Fibroblast of pulmonary artery (primary cell): ENCODE measurements at regions not wholly inside any gene's neighbourhood (a gene's known extent, or its start where the extent isn't known, plus 50 kb on each side); places are given as distances from the start of the nearest gene placed in this dataset.

Experiments
- DNase-seq: peaks from one replicate; pipeline ENCODE4 v3.0.0-alpha.2; 2010; ENCODE audit warnings: low read depth
- H3K4me3 ChIP-seq: replicated peaks from 2 replicates; pipeline ENCODE4 v1.5.1; 2011; ENCODE audit warnings: low read depth, mild to moderate bottlenecking, control low read depth, low read length, moderate library complexity
- TF ChIP-seq, protein P1 (sequence below): IDR thresholded peaks from 2 replicates; pipeline ENCODE4 v1.5.1; 2011; ENCODE audit warnings: mild to moderate bottlenecking, control low read depth, low read length, inconsistent platforms; ENCODE audit errors: missing control alignments

DNA sequence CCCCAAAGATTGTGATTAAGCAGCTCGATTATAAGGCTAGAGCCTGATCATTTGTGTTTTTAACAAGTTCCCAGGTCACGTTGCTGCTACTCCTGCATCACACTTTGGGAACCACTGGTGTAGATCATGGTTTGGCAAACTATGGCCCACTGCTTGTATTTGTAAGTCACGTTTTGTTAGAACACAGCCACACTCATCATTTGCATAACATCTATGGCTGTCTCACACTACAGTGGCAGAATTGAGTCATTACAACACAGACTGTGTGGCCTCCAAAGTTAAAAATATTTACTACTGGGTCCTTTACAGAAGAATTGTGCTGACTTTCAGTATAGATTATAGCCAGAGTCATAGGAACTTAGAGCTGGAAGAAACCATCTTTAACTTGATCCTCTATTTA is 515.3 kb upstream of the PSMD7 start:
- no peak overlapping the region for H3K4me3 ChIP-seq
- no peak for DNase-seq
- TF ChIP-seq, protein P1, sequence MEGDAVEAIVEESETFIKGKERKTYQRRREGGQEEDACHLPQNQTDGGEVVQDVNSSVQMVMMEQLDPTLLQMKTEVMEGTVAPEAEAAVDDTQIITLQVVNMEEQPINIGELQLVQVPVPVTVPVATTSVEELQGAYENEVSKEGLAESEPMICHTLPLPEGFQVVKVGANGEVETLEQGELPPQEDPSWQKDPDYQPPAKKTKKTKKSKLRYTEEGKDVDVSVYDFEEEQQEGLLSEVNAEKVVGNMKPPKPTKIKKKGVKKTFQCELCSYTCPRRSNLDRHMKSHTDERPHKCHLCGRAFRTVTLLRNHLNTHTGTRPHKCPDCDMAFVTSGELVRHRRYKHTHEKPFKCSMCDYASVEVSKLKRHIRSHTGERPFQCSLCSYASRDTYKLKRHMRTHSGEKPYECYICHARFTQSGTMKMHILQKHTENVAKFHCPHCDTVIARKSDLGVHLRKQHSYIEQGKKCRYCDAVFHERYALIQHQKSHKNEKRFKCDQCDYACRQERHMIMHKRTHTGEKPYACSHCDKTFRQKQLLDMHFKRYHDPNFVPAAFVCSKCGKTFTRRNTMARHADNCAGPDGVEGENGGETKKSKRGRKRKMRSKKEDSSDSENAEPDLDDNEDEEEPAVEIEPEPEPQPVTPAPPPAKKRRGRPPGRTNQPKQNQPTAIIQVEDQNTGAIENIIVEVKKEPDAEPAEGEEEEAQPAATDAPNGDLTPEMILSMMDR: no peak

DNA sequence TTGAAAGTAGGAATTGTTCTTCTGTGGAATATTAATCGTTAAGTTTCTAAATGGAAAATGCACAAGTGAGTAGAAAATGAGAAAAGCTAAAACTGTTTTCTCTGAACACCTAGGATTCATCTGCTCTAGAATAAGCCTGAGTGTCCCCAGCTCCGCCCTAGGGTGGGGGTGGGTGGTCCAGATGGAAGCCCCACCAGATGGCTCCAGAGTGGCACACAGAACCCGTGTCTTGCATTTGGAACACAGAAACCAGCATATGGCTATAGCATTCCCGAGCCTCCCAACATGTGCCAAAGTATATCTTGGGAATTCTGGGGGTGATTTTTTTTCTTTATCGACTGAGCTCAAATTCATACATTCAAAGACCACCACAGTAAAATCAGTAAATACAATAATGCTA is 517.7 kb upstream of the PSMD7 start:
- no peak overlapping the region for H3K4me3 ChIP-seq
- TF ChIP-seq, protein P1: no peak
- no peak for DNase-seq

DNA sequence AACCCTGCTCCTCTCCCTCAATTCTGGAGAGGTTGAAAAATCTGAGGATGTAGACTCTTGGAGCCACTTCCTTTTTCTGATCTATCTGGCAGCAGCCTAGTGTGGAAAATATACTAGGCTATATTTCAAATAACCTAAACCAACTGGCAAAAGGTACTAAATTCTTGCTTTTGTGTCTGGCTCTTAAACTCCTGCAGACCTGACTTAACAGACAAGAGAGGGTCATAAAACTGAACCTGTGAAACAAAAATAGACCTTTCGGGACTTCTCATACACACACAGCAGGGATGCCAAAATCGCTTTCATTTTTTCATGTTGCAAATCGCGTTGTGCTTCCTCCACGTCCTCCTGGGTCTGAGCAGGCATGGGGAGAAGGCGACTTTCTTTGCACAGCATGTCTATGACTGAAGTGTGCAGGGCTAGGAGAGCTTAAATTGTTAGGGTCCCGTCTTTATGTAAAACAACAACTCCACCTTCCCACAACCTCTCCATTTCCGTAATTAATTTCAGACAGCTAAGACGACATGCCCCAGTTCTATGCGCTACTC is 520.7 kb upstream of the PSMD7 start:
- DNase-seq: no peak
- H3K4me3 ChIP-seq: no peak overlapping the region
- TF ChIP-seq, protein P1: no peak

DNA sequence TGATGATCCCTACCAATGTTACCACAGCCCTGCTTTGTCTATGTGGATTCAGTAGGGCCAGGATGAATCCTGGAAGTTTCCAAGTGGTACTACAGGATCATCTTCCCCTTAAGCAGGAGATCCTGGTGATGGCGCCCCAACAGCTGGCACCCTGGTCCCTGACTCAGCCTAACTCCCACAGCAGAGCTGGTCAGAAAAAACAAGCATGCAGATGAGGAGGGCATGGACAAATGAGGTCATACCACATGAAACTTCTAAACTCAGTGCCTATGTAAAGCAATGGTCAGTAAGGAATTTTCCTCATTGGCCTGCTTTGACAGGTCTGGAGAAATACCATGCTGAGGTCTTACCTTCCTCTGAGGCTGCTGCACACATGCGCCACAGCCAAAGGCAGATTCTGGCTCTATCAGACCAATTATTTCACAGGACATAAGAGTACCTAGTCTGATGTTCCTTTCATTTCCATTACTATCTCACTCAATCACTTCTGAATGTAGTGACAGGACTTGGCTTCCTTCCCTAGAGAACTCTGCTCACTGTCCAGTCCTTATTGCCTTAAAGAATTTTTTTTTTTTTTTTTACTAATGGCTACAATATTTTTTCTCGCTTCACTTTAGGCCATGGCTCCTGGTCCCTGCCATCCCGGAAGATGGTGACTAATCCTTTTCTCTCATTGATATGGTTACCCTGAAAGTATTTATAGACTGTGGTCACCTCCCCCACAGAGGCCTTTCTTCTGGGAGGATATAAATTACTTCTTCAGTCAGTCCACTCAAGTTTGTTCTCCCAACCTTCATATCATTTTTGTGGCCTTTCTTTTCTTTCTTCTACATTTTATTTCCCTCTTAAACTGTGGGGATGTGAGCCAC is 525.2 kb upstream of the PSMD7 start:
- TF ChIP-seq, protein P1: no peak
- peak; percentile 2 for DNase-seq
- H3K4me3 ChIP-seq: no peak overlapping the region

DNA sequence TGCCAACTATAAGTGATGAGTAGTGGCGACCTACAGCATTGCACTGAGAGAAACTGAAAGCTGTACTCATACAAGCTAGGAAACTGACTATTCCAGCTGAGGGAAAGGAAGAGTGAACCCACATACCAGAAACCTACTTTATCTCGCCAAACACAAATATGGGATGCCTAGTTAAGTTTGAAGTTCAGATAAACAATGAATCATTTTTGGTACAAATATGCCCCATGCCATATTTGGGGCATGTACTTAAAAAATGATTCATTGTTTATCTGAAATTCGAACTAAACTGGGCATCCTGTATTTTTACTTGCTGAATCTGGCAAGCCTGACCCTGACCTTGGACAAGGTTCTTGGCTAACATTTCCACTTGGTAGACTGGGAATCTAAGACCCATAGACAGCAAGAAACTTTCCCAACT is 527.8 kb upstream of the PSMD7 start:
- peak; percentile 16 for DNase-seq
- TF ChIP-seq, protein P1: no peak
- H3K4me3 ChIP-seq: no peak overlapping the region

DNA sequence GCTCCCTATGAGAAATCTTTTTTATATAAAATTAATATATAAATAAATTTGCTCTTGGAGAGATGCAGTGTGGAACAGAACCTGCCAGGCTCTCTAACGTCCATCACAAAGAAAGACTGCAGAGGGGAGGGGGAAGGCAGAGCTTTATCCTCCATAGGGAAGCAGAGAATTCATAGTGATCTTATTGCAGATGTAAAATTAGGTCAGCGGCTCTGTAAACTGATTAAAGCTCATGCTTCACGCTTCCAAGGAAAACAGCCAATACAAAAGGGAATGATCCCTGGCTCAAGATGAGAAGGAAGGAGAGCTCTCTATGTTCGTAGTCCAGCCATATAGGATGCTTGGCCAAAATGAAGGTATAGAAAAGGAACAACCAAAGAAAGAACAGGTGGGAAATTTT is 532.3 kb upstream of the PSMD7 start:
- H3K4me3 ChIP-seq: no peak overlapping the region
- TF ChIP-seq, protein P1: no peak
- DNase-seq: no peak
